ENCODE measurements at regions not wholly inside any gene's neighbourhood (a gene's known extent, or its start where the extent isn't known, plus 50 kb on each side); places are given as distances from the start of the nearest gene placed in this dataset.
"Not testable (repeated sequence)": the region's sequence is repeated elsewhere in the genome, so short reads cannot be mapped to it uniquely, and the experiment has no call there.

DNA sequence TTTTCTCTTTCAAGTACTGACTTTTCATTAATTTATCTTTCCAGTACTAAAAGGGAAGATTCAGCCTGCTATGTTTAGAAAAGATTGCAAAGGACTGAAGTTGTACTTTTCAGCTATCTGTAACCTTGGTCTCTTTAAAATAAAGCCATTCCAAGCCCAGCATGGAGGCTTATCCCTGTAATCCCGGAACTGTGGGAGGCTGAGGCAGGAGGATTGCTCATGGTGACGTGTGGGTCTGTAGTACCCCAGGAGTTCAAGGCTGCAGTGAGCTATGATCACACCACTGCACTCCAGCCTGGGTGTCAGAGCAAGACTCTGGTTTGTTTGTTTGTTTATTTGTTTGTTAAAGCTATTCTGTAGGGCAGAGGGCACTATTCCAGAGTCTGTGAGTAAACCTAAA, 50.6 kb upstream of the TMEM170B start:
- DNase-seq, result no peak

DNA sequence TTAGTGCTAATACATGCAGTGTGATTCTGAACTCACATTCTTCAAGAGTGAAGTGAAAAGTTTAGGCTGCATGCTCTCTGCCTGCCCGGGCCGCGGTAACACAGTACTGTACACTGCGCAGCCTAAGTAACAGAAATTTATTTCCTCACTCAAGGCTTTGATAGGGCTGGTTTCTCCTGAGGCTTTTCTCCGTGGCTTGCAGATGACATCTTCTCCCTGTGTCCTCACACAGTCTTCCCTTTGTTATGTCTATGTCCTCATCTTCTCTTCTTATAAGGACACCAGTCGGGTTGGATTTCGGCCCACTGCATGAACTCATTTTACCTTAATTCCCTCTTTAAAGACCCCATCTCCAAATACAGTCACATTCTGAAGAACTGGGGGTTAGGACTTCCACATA, 51.1 kb upstream of the TMEM170B start:
- DNase-seq, result no peak

DNA sequence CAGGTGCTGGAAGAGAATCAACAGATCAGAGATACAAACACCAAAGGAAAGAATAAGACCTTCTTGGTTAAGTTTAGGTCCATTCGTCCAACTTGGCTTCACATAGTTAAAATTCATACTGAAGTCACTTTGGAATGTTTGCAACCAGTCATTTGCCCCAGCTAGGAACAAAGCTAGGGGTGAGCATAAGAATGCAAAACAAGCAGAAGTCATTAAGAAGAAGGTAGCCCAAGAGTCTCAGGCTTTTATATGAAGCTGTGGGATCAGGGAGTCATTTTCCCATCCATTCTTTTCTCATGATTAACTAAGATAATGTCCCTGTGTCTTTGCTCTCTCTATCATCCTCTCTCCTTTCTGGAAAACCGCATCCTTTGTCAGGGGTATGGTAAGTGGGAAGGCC, 51.5 kb upstream of the TMEM170B start:
- DNase-seq, result no peak

DNA sequence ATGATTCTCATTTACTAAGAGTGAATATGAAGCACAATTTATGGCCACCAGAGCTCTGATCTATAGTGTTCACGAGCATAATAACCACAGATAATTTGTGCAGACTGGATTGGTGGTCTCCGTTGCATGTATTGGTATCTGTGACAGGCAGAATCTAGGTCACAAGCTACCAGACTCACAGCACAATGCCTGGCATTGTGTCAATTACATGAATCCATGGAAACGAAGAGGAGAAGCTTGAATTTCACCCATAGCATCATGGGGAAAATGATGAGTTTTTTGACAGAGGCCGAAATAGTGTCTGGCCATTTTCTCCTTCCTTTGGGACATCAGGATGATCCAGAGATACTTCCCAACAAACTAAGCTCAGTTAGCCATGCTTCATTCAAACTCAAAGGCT, 52.3 kb upstream of the TMEM170B start:
- DNase-seq, result no peak

DNA sequence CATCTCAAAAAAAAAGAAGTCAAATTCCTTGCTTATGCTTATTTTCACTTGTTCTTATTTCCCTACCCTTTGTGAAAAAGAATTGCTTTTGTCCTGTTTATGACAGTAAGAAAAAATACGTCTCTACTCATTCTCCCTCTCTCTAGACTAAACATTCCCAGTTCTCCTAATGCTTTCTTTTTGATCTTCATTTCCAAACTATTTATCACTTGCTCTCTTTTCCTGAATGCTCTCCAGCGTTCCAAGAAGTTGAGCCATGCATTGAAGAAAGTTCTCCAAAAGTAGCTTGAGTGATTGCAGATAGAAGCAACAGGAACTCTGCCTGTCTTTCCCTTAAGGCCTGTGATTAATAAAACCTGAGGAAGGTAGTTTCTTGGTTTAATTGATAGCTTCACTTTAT, 53.1 kb upstream of the TMEM170B start:
- DNase-seq, result no peak

DNA sequence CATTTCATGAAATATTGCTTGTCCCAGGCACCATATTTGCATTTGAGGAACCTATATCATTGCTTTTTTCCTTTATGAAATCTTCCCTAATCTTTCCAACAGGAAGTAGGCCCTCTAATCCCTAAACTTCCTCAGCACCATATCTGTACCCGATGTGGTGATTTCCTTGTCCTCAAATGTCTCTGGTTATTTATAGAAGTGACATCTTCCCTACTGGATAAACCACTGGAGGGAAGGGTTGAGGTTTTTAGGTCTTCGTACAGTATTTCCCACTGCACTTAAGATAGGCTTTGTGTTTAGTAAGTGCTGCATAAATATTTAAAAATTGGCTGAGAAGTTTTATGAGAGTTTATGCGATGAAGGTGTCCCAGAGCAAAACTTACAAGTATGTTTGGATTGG, 54.9 kb upstream of the TMEM170B start:
- no peak for DNase-seq

DNA sequence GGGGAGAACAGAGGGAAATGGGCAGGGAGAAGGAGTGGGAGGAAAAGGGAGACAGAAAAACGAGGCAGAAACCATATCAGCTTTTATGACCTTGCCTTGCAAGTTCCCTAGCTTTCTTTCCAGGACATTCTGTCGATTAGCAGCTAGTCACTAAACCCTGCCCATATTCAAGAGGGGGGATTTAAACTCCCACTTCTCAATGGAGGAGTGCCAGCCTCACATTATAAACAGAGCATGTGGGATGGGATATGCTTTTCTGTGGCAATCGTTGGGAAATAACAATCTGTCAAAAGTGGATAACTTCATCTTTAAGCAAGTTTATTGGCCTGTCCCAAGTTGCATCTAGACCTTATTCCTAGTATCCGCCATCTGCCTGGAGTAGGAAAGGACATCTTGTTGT, 57.0 kb upstream of the TMEM170B start:
- DNase-seq, result no peak

DNA sequence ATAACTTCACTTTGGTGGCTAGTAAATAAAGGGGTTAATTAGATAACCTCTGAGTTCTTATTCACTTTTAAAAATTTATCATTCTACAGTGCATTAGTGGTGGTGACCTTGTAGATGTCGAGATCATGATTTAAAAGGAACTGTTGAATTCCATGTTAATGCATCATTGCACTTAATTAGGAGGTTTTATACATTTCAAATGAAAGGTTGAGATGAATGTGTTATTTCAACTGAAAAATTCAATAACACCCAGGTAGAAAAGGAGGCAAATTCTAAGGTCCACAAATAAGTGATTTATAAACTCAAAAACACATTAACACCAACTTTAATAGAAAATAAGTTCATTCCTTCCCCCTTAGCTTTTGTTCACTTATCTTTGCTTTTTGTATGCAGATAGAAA, 58.3 kb upstream of the TMEM170B start:
- DNase-seq, result no peak

DNA sequence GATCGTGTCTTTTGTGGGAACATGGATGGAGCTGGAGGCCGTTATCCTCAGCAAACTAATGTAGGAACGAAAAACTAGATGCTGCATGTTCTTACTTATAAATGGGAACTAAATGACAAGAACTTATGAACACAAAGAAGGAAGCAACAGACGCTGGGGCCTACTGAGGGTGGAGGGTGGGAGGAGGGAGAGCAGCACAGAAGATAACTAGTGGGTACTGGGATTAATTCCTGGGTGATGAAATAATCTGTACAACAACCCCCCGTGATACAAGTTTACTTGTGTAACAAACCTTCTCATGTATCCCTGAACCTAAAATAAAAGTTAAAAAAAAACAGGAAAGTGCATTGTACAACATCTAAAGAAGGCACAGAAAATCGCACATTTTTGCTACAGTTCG, 59.0 kb upstream of the TMEM170B start:
- DNase-seq, result no peak

DNA sequence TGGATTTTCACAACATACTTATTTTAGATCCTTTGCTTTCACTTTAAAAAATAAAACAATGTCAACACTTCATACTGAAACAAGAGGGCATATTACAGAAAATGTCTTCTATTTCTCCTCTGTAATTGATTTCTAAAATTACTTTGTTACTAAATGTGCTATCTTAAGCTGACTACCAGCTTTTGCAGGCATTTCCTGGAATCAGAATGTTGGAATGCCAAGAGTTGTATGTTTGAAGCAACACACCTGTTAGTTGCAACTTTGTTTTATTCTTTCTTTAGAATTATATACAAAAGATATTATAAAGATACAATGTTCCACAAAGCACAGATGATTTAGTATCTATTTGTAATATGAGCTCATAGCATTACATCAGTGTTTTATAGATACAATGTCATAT, 62.5 kb upstream of the TMEM170B start:
- no peak for DNase-seq

DNA sequence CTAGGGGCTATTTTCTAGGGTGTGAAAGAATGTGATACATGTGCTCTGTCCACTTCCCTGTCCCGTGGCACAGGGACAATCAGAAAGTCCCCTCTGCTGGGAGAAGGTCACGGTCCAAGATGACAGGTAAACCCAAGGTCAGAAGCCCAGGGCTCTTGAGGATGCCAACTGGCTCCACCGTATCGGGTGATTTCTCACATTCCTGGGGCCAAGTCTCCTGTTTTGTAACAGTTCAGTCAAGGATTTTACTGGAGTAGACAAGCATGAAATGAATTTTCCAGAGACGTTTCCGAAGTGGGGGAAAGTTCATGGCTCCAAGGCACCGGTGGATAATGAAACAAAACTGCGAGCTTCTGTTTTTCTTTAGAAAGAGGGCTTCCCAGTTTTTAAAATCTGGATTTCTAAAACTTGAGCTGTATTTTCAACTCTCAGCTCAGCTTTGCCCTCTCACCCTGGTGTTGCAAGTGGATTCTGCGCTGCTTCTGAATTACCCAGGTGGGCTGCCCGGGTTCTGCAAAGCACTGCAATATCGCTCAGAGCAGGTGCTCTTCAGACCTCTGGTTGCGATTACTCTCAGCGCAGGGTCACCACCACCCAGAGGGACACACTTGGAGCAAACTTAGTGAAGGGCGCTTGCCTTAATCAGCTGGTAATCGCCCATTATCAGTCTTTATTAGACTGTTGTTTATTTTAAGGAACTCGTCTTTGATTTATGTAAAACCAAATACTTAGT, 64.4 kb upstream of the TMEM170B start:
- DNase-seq, result no peak

DNA sequence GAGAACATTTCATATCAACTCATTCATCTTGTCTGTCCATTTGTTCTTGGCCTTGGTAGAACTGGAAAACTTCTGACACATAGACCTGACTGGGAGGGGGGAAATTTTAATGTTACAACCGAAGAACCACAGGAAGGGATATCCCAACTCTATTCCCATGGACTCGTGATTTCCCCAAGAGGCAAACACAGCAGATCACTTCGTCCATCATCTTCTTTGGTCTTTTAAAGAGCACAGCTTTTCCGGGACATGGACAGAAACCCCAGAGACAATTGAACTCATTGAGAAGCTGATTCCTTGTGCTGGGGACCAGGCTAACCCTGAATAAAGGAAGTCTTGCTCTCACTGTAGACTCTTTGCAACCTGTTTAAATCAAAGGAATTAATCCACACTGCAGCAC, 66.3 kb upstream of the TMEM170B start:
- DNase-seq, result no peak

DNA sequence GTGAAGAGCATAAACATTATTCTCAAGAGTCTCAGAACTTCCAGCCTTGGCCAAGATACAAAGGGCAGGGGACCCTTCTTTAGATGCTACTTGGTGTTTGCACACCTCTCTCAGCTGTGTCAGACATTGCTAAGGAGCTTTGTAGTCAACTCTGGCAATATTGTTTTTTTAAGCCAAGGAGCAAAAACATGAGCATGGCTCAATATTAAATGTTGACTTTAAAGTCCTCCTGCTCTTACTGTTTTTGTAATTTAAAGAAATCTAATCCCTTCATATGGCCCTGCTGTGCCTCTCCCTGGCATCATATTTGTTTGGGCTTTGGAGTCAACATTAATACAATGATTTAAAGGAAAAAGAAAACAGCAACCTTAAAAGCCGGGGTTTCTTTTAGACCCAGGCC, 67.9 kb upstream of the TMEM170B start:
- no peak for DNase-seq

DNA sequence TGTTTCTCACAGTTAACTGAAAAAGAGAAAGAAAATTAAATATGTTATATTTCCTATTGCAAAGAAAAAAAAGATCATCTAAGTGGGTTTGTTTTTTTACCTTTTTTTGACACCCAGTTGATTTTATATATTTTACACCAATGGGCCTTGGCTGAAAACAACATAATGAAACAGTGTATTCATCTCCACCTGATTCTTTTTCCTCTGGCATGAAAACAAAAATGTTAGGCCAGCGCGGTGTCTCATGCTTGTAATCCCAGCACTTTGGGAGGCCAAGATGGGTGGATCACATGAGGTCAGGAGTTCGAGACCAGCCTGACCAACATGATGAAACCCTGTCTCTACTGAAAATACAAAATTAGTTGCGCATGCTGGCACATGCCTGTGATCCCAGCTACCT, 69.3 kb upstream of the TMEM170B start:
- not testable (repeated sequence) for DNase-seq

DNA sequence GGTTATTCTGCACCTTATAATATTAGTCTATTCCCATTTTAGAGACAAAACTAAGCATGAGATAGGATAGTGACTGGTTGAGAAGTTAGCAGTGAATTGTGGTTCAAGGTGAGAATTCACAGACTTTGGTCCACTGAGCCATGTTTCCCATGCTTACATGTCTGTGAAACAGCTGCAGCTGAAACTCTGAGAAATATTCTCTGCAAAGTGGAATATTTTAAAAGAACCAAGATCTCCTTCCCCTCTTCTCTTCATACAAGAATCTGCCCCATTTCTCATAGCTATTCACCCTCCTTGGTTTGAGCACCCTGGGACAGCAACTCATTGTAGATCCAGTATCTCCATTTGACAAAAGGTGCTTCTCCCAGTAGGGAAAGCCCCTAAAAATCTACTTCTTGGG, 70.2 kb upstream of the TMEM170B start:
- no peak for DNase-seq

DNA sequence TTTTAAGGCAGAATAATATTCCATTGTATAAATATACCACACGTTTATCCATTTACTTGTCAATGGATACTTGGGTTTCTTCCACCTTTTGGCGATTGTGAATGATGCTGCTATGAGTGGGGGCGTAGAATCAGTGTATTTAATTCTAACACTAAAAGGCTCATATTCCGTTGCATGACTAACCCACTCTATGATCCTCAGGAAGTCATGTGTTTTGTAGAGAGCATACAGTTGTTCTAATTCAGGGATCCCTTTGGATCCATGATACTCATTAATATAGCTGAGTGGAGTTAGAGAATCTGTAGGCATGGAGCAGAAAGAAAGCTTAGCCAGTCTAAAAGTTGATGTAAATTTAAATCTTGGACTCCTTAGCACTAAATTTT, 74.2 kb upstream of the TMEM170B start:
- no peak for DNase-seq

DNA sequence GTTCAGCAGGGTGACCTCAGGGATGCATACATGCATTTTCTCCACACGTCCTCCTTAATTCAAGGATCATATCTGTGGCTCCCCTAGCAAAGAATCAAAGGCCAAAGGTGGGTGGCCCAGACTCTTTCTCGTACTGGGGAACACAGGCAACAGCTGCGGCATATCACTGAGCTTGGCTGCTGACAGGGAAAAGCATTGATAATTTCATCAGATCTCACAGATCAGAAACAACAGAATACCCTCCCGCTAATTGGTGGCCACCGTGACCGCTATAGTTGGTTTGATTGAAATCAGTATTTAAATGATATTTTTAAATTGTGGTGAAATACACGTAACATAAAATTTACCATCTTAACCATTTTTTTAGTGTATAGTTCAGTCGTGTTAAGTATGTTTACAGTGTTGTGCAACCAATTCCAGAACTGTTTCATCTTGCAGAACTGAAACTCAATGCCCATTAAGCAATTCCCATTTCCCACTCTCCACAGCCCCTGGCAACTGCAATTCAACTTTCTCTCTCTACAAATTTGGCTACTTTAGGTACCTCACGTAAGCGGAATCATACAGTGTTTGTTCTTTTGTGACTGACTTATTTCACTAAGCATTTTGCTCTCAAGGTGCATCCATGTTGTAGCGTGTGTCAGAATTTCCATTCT, 74.7 kb upstream of the TMEM170B start:
- no peak for DNase-seq

DNA sequence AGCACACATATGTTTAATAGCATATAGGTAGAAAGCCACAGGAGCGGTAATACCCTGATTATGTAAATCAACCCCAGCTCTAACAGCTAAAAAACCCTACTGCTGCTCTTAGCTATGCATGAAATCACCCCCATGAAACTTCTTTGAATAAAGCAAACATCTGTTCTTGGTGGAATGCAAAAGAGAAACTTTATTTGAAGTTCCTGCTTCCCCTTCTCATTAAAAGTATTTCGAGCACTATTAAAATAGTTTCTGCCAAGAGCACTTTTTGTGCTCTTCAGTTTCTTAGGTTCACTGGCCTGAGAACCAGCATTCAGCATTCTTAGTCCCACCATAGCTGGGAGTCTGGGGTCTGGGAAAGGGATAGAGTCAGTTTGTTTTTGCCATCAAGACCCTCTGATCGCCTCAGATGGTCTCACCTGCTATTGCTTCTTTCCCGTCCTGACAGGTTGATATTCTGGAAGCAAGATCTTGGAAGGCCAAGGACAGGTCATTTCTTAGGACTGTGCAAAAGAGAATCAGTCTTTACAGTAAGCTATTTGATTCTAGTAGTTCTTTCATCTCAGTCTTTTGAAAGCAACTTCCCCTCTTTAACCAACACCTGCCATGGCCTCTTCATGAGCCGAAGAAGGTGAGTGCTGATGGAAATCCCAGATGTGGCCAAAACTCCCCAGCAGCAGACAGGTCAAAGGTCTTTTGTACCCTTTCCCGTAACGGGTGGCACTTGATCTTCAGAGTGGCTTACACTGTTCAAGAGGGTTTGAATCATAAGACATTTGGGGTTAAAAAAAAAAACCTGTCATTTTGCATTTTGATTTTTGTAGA, 76.5 kb upstream of the TMEM170B start:
- DNase-seq, result no peak

DNA sequence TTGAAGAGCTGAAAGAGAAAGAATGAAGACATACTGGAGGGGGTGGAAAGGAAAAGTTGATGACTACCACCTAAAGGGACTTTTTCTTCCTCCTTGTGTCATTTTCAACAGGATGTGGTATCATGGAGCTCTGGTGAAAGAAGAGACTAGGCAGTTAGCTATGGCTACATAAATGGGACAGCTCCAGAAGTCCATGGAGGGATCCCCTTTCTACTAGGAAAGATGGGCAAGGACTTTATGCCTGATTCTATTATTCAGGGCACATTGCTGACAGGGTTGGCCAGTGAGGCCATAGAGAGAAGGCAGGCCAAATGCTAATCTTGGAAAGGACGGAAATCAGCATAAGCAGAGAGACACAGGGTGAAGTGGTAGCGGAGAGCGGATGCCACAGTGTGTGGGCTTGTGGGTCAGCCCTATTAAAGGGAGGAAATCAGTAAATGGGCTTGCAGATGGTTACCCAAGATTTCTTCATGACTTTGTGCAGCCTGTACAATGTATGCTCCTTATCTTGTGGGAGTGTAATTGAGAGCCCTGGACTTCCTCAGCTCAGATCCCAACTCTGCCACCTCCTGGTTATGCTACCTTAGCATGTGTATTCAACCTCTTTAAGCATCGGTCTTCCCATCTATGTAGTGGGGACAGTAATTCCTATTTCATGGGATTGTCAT, 77.4 kb upstream of the TMEM170B start:
- no peak for DNase-seq

DNA sequence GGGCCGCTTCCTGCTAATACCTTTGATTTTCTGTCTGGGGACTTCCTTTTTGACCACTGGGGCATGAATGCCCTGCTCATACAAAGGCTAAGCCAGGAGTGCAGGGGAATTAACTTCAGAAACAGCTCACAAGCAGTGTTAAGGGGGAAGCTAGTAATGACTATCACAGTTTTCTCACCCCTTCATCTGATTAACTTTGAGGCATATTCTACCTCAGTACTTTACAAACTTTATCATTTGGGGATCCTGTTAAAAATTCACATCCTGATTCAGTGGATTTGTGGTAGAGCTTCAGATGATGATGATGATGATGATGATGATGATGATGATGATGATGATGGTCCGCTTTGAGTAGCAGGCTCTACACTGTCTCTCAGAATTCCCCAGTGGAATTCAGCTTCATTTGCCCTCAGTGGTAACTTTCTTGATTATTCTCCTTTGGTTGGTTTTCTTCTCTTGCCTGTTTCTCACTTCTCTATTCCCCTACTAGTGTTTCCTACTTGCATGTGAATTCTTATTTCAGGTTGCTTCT, 78.4 kb upstream of the TMEM170B start:
- DNase-seq, result no peak

DNA sequence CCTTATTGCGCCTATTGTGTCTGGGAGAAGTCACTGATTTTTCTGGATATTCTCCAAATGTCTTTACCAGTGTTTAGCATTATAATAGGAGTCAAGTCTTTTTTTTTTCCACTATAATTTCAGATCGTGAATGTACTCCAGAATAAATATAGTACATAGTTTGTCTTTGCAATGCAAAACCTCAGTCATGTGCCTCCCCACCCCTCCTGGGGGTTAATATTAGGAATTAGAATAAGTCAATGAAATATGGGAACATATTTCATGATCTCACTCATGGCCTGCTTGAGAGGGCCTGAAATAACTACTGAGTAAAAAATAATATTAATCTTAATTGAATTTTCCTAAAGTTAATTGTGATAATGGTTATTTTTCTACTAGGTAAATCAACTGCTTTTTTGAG, 79.0 kb upstream of the TMEM170B start:
- DNase-seq, result no peak

DNA sequence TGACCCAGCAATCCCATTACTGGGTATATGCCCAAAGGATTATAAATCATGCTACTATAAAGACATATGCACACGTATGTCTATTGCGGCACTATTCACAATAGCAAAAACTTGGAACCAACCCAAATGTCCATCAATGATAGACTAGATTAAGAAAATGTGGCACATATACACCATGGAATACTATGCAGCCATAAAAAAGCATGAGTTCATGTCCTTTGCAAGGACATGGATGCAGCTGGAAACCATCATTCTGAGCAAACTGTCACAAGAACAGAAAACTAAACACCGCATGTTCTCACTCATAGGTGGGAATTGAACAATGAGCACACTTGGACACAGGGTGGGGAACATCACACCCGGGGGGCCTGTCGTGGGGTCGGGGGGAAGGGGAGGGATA, 80.1 kb upstream of the TMEM170B start:
- DNase-seq, result not testable (repeated sequence)

DNA sequence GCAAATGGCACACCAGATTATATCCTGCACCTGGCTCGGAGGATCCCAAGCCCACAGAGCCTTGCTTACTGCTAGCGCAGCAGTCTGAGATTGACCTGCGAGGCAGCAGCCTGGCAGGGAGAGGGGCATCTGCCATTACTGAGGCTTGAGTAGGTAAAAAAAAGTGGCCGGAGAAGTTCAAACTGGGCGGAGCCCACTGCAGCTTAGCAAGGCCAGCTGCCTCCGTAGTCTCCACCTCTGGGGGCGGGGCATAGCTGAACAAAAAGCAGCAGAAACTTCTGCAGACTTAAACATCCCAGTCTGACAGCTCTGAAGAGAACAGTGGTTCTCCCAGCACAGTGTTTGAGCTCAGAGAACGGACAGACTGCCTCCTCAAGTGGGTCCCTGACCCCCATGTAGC, 85.4 kb upstream of the TMEM170B start:
- not testable (repeated sequence) for DNase-seq
